HL-60 (cell line): ENCODE measurements at regions not wholly inside any gene's neighbourhood (a gene's known extent, or its start where the extent isn't known, plus 50 kb on each side); places are given as distances from the start of the nearest gene placed in this dataset.

Experiments used
- CTCF ChIP-seq: IDR thresholded peaks from one replicate; pipeline ENCODE4 v1.5.1; 2011; ENCODE audit warnings: low read length, control low read depth, inconsistent platforms; ENCODE audit not compliant: insufficient read depth
- POLR2AphosphoS5 ChIP-seq: IDR thresholded peaks from 2 replicates; pipeline ENCODE4 v1.6.1; 2012; ENCODE audit warnings: low read depth
- REST ChIP-seq: IDR thresholded peaks from 2 replicates; pipeline ENCODE4 v1.6.1; 2012; ENCODE audit warnings: low read depth; ENCODE audit not compliant: insufficient replicate concordance

GRCh38 chr14:96737881-96738280 is 59.3 kb upstream of the VRK1 start:
- TF ChIP-seq REST (no peak), POLR2AphosphoS5 (no peak), CTCF (no peak)
